MM.1S (cell line): ENCODE measurements at regions not wholly inside any gene's neighbourhood (a gene's known extent, or its start where the extent isn't known, plus 50 kb on each side); places are given as distances from the start of the nearest gene placed in this dataset.

ENCODE experiments used
- EZH2phosphoT487 ChIP-seq: fragments of 300-600 bp; sonication (generic); IDR thresholded peaks from 2 replicates; pipeline ENCODE4 v1.6.1; 2018; ENCODE audit warnings: antibody characterized with exemption, low read length
- TF ChIP-seq, protein P1 (sequence below): fragments of 300-600 bp; sonication (generic); IDR thresholded peaks from 2 replicates; pipeline ENCODE4 v1.5.1; 2016; ENCODE audit warnings: antibody characterized with exemption, low read length, mixed read lengths

DNA sequence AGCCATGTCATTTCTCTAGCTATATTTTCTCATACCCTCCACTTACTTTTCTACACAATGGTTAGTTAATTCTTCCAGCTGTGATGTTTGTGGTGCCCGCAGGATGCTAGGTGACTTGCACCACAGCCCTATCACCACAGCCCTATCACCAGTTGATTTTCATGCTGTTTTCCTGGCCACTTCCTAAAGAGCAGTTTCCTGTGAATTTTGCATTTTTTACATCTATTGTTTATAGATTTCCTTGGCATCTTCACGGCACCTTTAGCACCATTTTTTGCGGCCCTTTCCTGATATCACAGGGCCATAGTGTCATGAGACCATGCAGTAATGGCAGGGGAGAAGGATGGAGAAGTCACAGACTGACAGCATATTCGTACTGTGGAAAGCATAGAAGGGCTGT is 132.9 kb upstream of the PRICKLE2 start:
- TF ChIP-seq, protein P1, sequence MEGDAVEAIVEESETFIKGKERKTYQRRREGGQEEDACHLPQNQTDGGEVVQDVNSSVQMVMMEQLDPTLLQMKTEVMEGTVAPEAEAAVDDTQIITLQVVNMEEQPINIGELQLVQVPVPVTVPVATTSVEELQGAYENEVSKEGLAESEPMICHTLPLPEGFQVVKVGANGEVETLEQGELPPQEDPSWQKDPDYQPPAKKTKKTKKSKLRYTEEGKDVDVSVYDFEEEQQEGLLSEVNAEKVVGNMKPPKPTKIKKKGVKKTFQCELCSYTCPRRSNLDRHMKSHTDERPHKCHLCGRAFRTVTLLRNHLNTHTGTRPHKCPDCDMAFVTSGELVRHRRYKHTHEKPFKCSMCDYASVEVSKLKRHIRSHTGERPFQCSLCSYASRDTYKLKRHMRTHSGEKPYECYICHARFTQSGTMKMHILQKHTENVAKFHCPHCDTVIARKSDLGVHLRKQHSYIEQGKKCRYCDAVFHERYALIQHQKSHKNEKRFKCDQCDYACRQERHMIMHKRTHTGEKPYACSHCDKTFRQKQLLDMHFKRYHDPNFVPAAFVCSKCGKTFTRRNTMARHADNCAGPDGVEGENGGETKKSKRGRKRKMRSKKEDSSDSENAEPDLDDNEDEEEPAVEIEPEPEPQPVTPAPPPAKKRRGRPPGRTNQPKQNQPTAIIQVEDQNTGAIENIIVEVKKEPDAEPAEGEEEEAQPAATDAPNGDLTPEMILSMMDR: no peak
- TF ChIP-seq EZH2phosphoT487: no peak
